GM18873 (cell line): ENCODE measurements at regions not wholly inside any gene's neighbourhood (a gene's known extent, or its start where the extent isn't known, plus 50 kb on each side); places are given as distances from the start of the nearest gene placed in this dataset.
"Not testable (repeated sequence)": the region's sequence is repeated elsewhere in the genome, so short reads cannot be mapped to it uniquely, and the experiment has no call there.

Experiments
- ATAC-seq: cut with Tn5 transposase; IDR thresholded peaks from one replicate; pipeline ENCODE4 v1.9.1; 2021; ENCODE audit warnings: mild to moderate bottlenecking, moderate library complexity, moderate number of reproducible peaks; ENCODE audit not compliant: unreplicated experiment, low FRiP score

GRCh38 chr3:160094562-160094961, 105.9 kb downstream of the IL12A start:
- no peak for ATAC-seq

- no peak for ATAC-seq
Observed at GRCh38 chr3:160097478-160097877, 108.8 kb downstream of the IL12A start.

- ATAC-seq, result no peak
Observed at GRCh38 chr3:160098261-160098908, 109.8 kb downstream of the IL12A start.

- ATAC-seq, result no peak
Observed at GRCh38 chr3:160098926-160099626, 110.4 kb downstream of the IL12A start.

GRCh38 chr3:160099834-160100233, 111.2 kb downstream of the IL12A start:
- peak; percentile 61 for ATAC-seq

- ATAC-seq, result no peak
Observed at GRCh38 chr3:160100610-160101009, 112.0 kb downstream of the IL12A start.

- not testable (repeated sequence) for ATAC-seq
Observed at GRCh38 chr3:160102001-160102400, 113.4 kb downstream of the IL12A start.

GRCh38 chr3:160103397-160103796, 114.8 kb downstream of the IL12A start:
- ATAC-seq, result no peak

- no peak for ATAC-seq
Observed at GRCh38 chr3:160105907-160106584, 117.4 kb downstream of the IL12A start.

- no peak for ATAC-seq
Observed at GRCh38 chr3:160106905-160107861, 118.0 kb upstream of the C3orf80 start.

- no peak for ATAC-seq
Observed at GRCh38 chr3:160108362-160108761, 116.9 kb upstream of the C3orf80 start.

- ATAC-seq, result no peak
Observed at GRCh38 chr3:160112481-160112880, 112.7 kb upstream of the C3orf80 start.

- no peak for ATAC-seq
Observed at GRCh38 chr3:160112996-160113395, 112.2 kb upstream of the C3orf80 start.

GRCh38 chr3:160114355-160114995, 110.7 kb upstream of the C3orf80 start:
- ATAC-seq, result no peak

GRCh38 chr3:160115387-160115786, 109.8 kb upstream of the C3orf80 start:
- ATAC-seq, result no peak

- ATAC-seq, result no peak
Observed at GRCh38 chr3:160124224-160124623, 101.0 kb upstream of the C3orf80 start.

- ATAC-seq, result no peak
Observed at GRCh38 chr3:160125258-160125657, 100.0 kb upstream of the C3orf80 start.

GRCh38 chr3:160126051-160126450, 99.2 kb upstream of the C3orf80 start:
- ATAC-seq, result no peak

GRCh38 chr3:160126761-160127160, 98.5 kb upstream of the C3orf80 start:
- ATAC-seq, result no peak

GRCh38 chr3:160127308-160127707, 97.9 kb upstream of the C3orf80 start:
- ATAC-seq, result peak; percentile 48
